ENCODE measurements at regions not wholly inside any gene's neighbourhood (a gene's known extent, or its start where the extent isn't known, plus 50 kb on each side); places are given as distances from the start of the nearest gene placed in this dataset.

DNA sequence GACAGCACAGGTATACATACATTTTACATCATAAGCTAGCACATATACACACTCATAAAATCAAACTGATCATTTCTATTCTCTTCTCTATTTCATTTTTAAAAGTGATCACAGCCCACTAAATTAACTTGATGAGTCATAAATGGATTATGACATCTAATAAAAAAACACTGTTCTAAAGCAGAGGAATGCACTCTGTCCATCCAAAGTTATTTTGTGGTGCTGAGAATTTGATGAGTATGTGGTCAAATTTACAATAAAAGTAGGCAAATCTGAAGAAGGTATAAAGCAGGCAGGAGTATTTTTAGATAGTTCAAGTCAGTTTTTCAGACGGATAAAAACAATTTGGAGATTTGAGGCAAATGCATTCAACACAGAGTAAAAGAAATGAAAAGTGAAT, 104.4 kb downstream of the NOL4 start:
- TF ChIP-seq, protein P1, sequence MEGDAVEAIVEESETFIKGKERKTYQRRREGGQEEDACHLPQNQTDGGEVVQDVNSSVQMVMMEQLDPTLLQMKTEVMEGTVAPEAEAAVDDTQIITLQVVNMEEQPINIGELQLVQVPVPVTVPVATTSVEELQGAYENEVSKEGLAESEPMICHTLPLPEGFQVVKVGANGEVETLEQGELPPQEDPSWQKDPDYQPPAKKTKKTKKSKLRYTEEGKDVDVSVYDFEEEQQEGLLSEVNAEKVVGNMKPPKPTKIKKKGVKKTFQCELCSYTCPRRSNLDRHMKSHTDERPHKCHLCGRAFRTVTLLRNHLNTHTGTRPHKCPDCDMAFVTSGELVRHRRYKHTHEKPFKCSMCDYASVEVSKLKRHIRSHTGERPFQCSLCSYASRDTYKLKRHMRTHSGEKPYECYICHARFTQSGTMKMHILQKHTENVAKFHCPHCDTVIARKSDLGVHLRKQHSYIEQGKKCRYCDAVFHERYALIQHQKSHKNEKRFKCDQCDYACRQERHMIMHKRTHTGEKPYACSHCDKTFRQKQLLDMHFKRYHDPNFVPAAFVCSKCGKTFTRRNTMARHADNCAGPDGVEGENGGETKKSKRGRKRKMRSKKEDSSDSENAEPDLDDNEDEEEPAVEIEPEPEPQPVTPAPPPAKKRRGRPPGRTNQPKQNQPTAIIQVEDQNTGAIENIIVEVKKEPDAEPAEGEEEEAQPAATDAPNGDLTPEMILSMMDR (IDR thresholded peaks at IDR 0.05) = no peak
- no peak for TF ChIP-seq POLR2A (IDR thresholded peaks at IDR 0.05)
- no peak for TF ChIP-seq EP300 (IDR thresholded peaks at IDR 0.05)

Measured in tibial nerve (tissue), 4 donors.